ENCODE measurements at regions not wholly inside any gene's neighbourhood (a gene's known extent, or its start where the extent isn't known, plus 50 kb on each side); places are given as distances from the start of the nearest gene placed in this dataset.

- TF ChIP-seq CTCF (conservative IDR thresholded peaks at IDR 0.05; ENCODE audit: low read depth, low read length), result no peak
- TF ChIP-seq RFX5 (IDR thresholded peaks at IDR 0.05; ENCODE audit: low read depth, low read length), result no peak
- no peak for TF ChIP-seq USF2 (IDR thresholded peaks at IDR 0.05; ENCODE audit: low read depth, low read length)
- TF ChIP-seq BHLHE40 (IDR thresholded peaks at IDR 0.05; ENCODE audit: low read depth, low read length), result no peak
- no peak for TF ChIP-seq POLR2A (IDR thresholded peaks at IDR 0.05; ENCODE audit: low read depth, low read length)
- TF ChIP-seq FOS (IDR thresholded peaks at IDR 0.05; ENCODE audit: low read depth, low read length), result no peak
- no peak for TF ChIP-seq MXI1 (IDR thresholded peaks at IDR 0.05; ENCODE audit: borderline replicate concordance, low read depth, low read length)
- TF ChIP-seq CEBPB (IDR thresholded peaks at IDR 0.05; ENCODE audit: low read depth, low read length), result no peak
Observed at GRCh38 chr3:72657666-72658065, 190.6 kb downstream of the SHQ1 start.

All from IMR-90 (cell line).